ENCODE measurements at regions not wholly inside any gene's neighbourhood (a gene's known extent, or its start where the extent isn't known, plus 50 kb on each side); places are given as distances from the start of the nearest gene placed in this dataset.
"Not testable (repeated sequence)": the region's sequence is repeated elsewhere in the genome, so short reads cannot be mapped to it uniquely, and the experiment has no call there.

- Mint-ChIP-seq H3K4me1 (no peaks in the 10 kb centered on the region), H3K9me3 (no peaks in the 10 kb centered on the region), H3K27ac (no peak overlapping the region), H3K4me3 (no peak overlapping the region), H3K36me3 (no peaks in the 10 kb centered on the region), H3K27me3 (no peaks in the 10 kb centered on the region)
- ATAC-seq, result no peak
These were observed 200.2 kb upstream of the LRRC3B start for GRCh38 chr3:26422415-26422814.

GRCh38 chr3:26425076-26425475, 197.5 kb upstream of the LRRC3B start:
- Mint-ChIP-seq H3K27ac (no peak overlapping the region), H3K36me3 (no peaks in the 10 kb centered on the region), H3K4me1 (no peaks in the 10 kb centered on the region), H3K4me3 (no peak overlapping the region), H3K9me3 (no peaks in the 10 kb centered on the region), H3K27me3 (no peaks in the 10 kb centered on the region)
- ATAC-seq, result no peak

DNA sequence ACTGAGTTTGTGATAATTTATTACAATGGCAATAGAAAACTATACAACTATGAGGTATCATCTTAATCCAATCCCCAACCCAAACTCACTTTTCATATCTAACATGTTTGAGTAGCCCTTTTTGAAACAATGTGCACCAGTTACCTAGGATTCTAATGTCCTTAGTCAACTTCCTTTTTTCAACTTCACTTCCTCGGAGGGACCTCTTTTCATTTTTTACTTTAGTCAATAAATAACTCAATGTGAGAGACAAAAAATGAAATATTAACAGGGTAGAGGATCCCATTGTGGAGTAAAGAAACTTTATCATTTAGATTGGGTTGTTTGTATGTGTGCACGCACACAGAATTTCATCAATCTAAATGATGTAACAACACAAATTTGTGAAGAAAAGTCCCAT, 193.6 kb upstream of the LRRC3B start:
- Mint-ChIP-seq H3K4me1 (no peaks in the 10 kb centered on the region), H3K9me3 (no peaks in the 10 kb centered on the region), H3K36me3 (no peaks in the 10 kb centered on the region), H3K27me3 (no peaks in the 10 kb centered on the region), H3K4me3 (no peak overlapping the region), H3K27ac (no peak overlapping the region)
- ATAC-seq, result no peak

- no peak overlapping the region for H3K4me3 Mint-ChIP-seq
- H3K4me1 Mint-ChIP-seq, result no peaks in the 10 kb centered on the region
- H3K27ac Mint-ChIP-seq, result no peak overlapping the region
- ATAC-seq, result no peak
- peaks cover 9% of the 10 kb centered on the region for H3K9me3 Mint-ChIP-seq
- H3K27me3 Mint-ChIP-seq, result no peaks in the 10 kb centered on the region
- H3K36me3 Mint-ChIP-seq, result no peaks in the 10 kb centered on the region
These were observed 184.9 kb upstream of the LRRC3B start for GRCh38 chr3:26437678-26438077.

GRCh38 chr3:26438325-26438940, 184.1 kb upstream of the LRRC3B start:
- Mint-ChIP-seq H3K4me1 (no peaks in the 10 kb centered on the region), H3K27ac (no peak overlapping the region), H3K27me3 (no peaks in the 10 kb centered on the region), H3K9me3 (peaks cover 9% of the 10 kb centered on the region), H3K36me3 (no peaks in the 10 kb centered on the region), H3K4me3 (no peak overlapping the region)
- no peak for ATAC-seq

DNA sequence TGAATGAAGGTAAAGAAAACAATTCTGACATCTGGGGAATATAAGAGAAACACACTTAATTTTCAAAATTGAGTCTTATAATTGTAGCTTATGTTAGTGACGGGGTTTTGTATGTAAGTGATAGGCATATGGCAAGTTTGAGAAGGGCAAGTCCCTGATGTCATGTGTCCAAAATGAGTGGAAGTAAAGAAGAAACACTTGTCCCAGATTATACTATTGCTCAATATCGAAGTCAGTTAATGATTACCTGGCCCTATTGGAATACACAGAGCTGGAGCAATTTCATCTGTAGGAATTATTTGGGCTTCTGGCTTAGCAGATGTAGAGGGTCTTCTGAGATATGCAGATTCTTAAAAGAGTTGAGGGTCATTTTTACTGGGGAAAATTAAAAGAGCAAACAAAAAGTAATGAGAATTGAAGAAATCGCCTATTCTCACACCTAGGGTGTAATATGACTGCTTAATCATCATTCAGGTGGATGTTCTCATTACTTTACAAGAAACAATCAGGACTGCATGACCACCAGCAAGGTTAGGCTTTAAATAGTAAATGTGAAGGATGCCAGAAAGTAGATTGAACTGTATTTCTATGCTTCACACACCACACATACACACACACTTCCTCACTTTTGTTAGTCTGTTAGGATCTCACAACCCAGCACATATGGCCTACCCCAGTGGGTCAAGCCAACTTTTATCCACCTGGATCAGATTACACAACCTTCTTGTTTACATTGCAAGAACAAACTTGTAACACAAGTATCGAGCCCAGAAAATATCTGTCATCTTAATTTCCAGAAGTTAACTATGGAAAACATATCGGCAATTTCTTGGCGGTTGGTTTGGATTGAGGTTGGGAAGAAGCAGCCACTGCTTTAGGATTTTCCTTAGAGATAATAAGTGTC, 183.3 kb upstream of the LRRC3B start:
- no peak for ATAC-seq
- Mint-ChIP-seq H3K4me1 (no peaks in the 10 kb centered on the region), H3K27ac (no peak overlapping the region), H3K4me3 (no peak overlapping the region), H3K36me3 (no peaks in the 10 kb centered on the region), H3K27me3 (no peaks in the 10 kb centered on the region), H3K9me3 (peaks cover 9% of the 10 kb centered on the region)

DNA sequence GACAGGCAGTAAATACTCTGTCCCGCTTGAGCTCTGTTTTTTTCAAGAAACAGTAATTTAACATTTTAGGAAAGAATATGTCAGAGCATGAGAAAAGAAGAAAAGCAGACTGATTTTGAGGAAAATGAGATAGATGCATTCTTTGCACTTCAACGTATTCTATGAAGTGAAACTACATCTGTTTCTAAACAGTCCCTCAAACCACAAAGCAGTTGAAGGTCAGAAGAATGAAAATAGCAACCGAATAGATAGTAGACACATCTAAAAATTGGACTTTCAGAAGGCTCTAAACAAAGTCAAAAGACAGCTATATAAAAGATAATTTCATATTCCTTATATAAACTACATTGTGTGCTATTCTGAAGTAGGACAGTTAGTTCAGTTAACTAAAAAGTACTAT, 172.6 kb upstream of the LRRC3B start:
- H3K27me3 Mint-ChIP-seq, result no peaks in the 10 kb centered on the region
- H3K4me1 Mint-ChIP-seq, result no peaks in the 10 kb centered on the region
- no peak overlapping the region for H3K4me3 Mint-ChIP-seq
- peaks cover 3% of the 10 kb centered on the region for H3K9me3 Mint-ChIP-seq
- no peaks in the 10 kb centered on the region for H3K36me3 Mint-ChIP-seq
- no peak overlapping the region for H3K27ac Mint-ChIP-seq
- ATAC-seq, result no peak

DNA sequence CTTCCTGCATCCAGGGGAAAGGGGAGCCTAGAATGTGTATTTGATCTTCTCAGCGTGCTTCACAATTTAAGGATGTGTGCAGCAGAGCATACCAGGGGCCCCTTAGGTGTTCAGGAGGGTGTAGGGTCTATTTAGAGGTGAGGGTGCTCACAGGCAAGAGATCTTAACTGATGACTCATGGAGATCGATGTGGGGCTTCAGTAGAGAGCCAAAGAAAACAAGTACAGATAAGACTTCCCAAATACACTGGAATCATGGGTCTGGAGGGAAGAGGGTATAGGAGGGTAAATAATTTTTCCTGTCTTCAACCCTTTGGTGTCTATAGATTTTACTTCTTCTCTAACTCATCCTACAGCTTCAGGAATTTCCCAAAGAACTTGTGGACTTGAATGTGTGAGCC, 170.2 kb upstream of the LRRC3B start:
- no peak overlapping the region for H3K27ac Mint-ChIP-seq
- H3K27me3 Mint-ChIP-seq, result no peaks in the 10 kb centered on the region
- no peaks in the 10 kb centered on the region for H3K4me1 Mint-ChIP-seq
- H3K4me3 Mint-ChIP-seq, result no peak overlapping the region
- peaks cover 3% of the 10 kb centered on the region for H3K9me3 Mint-ChIP-seq
- peak; percentile 31 for ATAC-seq
- H3K36me3 Mint-ChIP-seq, result no peaks in the 10 kb centered on the region

GRCh38 chr3:26460985-26461384, 161.6 kb upstream of the LRRC3B start:
- no peaks in the 10 kb centered on the region for H3K36me3 Mint-ChIP-seq
- peaks cover 8% of the 10 kb centered on the region for H3K9me3 Mint-ChIP-seq
- H3K27me3 Mint-ChIP-seq, result no peaks in the 10 kb centered on the region
- no peak overlapping the region for H3K4me3 Mint-ChIP-seq
- H3K27ac Mint-ChIP-seq, result no peak overlapping the region
- H3K4me1 Mint-ChIP-seq, result no peaks in the 10 kb centered on the region
- no peak for ATAC-seq

GRCh38 chr3:26472345-26472744, 150.2 kb upstream of the LRRC3B start:
- H3K4me3 Mint-ChIP-seq, result no peak overlapping the region
- no peaks in the 10 kb centered on the region for H3K4me1 Mint-ChIP-seq

DNA sequence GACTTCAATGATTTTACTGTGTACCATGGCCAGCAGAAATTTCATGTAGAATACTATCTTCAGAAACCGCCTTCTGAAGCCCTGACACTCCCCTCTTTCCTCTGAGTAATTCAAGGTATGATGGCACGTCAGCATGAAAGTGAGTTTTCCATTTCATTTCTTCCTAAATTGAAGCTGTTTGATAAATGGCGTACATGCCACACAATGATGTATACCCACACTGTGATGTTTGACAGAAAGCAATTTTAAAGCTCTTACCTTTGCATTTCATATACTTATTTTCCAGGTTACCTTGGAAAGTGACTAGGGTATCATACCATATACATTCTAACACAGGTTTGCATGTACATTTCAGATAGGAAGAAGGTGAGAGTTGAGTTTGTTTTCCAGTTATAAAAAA, 147.9 kb upstream of the LRRC3B start:
- Mint-ChIP-seq H3K27me3 (no peaks in the 10 kb centered on the region), H3K4me1 (no peaks in the 10 kb centered on the region), H3K27ac (no peak overlapping the region), H3K36me3 (no peaks in the 10 kb centered on the region), H3K9me3 (peaks cover 2% of the 10 kb centered on the region), H3K4me3 (no peak overlapping the region)
- ATAC-seq, result no peak

More at GRCh38 chr3:26472345-26472744, 150.2 kb upstream of the LRRC3B start:
- Mint-ChIP-seq H3K36me3 (no peaks in the 10 kb centered on the region), H3K27me3 (no peaks in the 10 kb centered on the region), H3K9me3 (peaks cover 18% of the 10 kb centered on the region), H3K27ac (no peak overlapping the region)
- no peak for ATAC-seq

GRCh38 chr3:26480377-26480776, 142.2 kb upstream of the LRRC3B start:
- Mint-ChIP-seq H3K9me3 (peaks cover 2% of the 10 kb centered on the region), H3K36me3 (no peaks in the 10 kb centered on the region), H3K27ac (no peak overlapping the region), H3K4me1 (no peaks in the 10 kb centered on the region), H3K4me3 (no peak overlapping the region), H3K27me3 (no peaks in the 10 kb centered on the region)
- ATAC-seq, result no peak

DNA sequence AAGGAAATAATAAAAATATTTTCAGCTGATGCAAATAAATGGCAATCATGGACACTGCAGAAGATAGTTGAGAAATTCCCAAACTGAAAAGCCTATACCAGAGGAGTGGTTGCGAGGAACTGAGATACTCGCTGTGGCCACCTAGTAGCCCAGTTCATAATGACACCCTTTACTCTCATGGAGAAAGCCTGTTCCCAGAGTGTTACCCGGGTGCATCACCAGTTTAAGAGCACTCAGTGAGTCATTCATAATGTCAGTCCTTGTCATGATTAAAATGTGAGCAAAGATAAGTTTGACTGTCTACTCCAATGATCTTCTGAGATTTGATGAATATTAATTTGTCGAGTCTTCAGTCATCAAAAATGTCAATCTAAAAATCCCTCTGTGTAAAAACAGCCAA, 138.4 kb upstream of the LRRC3B start:
- Mint-ChIP-seq H3K27me3 (no peaks in the 10 kb centered on the region), H3K27ac (no peak overlapping the region), H3K4me1 (no peaks in the 10 kb centered on the region), H3K36me3 (no peaks in the 10 kb centered on the region), H3K9me3 (peaks cover 10% of the 10 kb centered on the region), H3K4me3 (no peak overlapping the region)
- ATAC-seq, result no peak

DNA sequence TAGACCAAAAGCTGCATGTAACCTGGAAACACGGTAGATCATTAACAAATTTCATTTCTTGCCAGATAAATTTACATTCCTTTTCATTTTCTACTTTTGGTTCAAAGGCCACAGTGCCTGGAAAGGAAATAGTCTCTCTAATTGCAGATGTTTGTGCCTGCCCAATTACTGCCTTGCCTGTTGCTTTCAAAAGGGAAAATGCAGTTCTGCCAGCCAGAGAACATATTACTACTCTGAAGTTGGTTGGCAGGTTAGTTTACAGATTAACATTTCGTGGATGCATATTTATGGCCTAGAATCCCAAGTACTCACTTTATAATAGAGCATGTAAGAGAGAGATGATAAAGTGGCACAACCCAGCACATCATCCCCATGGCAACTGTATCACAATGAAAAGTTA, 124.3 kb upstream of the LRRC3B start:
- no peaks in the 10 kb centered on the region for H3K4me1 Mint-ChIP-seq
- no peak for ATAC-seq
- H3K27me3 Mint-ChIP-seq, result no peaks in the 10 kb centered on the region
- no peaks in the 10 kb centered on the region for H3K36me3 Mint-ChIP-seq
- peaks cover 7% of the 10 kb centered on the region for H3K9me3 Mint-ChIP-seq
- H3K27ac Mint-ChIP-seq, result no peak overlapping the region
- no peak overlapping the region for H3K4me3 Mint-ChIP-seq

DNA sequence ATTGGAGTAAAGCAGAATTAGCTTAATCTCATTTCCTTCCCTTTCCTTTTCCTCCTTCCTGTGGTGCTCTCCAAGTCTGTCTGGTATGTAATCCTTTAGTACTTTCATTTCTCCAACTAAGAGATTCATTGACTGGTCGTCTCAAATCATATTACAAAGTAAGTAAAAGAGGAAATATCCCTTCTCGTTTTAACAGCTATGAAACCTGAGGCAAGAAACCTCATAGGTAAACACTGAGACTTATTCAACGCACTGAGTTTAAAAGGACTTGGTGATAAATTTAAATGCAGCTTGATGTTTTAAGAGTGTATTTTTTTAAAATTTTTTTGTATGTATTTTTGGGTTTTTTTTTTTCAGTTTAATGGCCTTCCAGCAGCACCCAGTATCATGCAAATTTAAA, 117.2 kb upstream of the LRRC3B start:
- Mint-ChIP-seq H3K36me3 (no peaks in the 10 kb centered on the region), H3K27ac (no peak overlapping the region), H3K4me1 (no peaks in the 10 kb centered on the region), H3K27me3 (no peaks in the 10 kb centered on the region), H3K9me3 (peaks cover 4% of the 10 kb centered on the region), H3K4me3 (no peak overlapping the region)
- no peak for ATAC-seq

DNA sequence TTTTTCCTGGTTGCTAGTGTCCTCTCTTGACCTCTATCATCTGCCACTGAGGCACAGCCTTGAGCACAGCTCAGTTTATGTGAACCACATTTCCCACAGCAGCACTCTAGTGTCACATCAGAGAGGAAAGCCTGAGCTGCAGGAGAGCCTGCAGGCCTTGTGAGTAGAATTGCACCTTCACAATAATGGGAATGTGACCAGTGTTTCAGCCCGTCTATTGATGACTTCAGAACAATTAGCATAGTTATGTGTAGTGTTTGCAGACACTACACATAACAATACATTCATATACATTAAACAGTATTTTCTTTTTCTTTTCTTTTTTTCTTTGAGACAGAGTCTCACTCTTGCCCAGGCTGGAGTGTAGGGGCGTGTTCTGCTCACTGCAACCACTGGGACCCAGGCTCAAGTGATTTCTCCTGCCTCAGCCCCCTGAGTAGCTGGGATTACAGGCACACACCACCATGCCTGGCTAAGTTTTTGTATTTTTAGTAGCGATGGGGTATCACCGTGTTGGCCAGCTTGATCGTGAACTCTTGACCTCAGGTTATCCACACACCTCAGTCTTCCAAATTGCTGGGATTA, 108.0 kb upstream of the LRRC3B start:
- H3K27ac Mint-ChIP-seq, H3K4me1 Mint-ChIP-seq, H3K4me3 Mint-ChIP-seq, H3K36me3 Mint-ChIP-seq, ATAC-seq, H3K9me3 Mint-ChIP-seq, H3K27me3 Mint-ChIP-seq: not testable (repeated sequence)

Measured in stimulated activated memory B cell treated with anti-CD40 and anti-IgM and Interleukin-4, amounts not matched to agents 10 μg/mL and 1 μg/mL and 100 μg/mL, for 72 hours (primary cell).